Ishikawa (cell line): ENCODE measurements at regions not wholly inside any gene's neighbourhood (a gene's known extent, or its start where the extent isn't known, plus 50 kb on each side); places are given as distances from the start of the nearest gene placed in this dataset.

Experiments used
- CEBPB ChIP-seq: IDR thresholded peaks from 2 replicates; pipeline ENCODE4 v1.6.1; 2012
- CREB1 ChIP-seq: IDR thresholded peaks from 2 replicates; pipeline ENCODE4 v1.6.1; 2012; ENCODE audit warnings: low read depth
- EGR1 ChIP-seq: IDR thresholded peaks from 2 replicates; pipeline ENCODE4 v1.6.1; 2012
- EP300 ChIP-seq: IDR thresholded peaks from 2 replicates; pipeline ENCODE4 v1.6.1; 2012; ENCODE audit warnings: borderline replicate concordance
- FOXM1 ChIP-seq: IDR thresholded peaks from 2 replicates; pipeline ENCODE4 v1.6.1; 2012; ENCODE audit warnings: low read depth, borderline replicate concordance
- NFIC ChIP-seq: IDR thresholded peaks from 2 replicates; pipeline ENCODE4 v1.6.1; 2012
- RAD21 ChIP-seq: IDR thresholded peaks from 2 replicates; pipeline ENCODE4 v1.6.1; 2012; ENCODE audit warnings: low read depth
- TAF1 ChIP-seq: IDR thresholded peaks from 2 replicates; pipeline ENCODE4 v1.6.1; 2012; ENCODE audit warnings: low read depth, mild to moderate bottlenecking
- TCF12 ChIP-seq: IDR thresholded peaks from 2 replicates; pipeline ENCODE4 v1.6.1; 2012; ENCODE audit warnings: low read depth
- TEAD4 ChIP-seq: IDR thresholded peaks from 2 replicates; pipeline ENCODE4 v1.6.1; 2012
- YY1 ChIP-seq: IDR thresholded peaks from 2 replicates; pipeline ENCODE4 v1.6.1; 2012; ENCODE audit warnings: low read depth
- ZBTB7A ChIP-seq: IDR thresholded peaks from 2 replicates; pipeline ENCODE4 v1.6.1; 2012; ENCODE audit warnings: low read depth
- TF ChIP-seq, protein P1 (sequence below): IDR thresholded peaks from 2 replicates; pipeline ENCODE4 v1.6.1; 2012
- TF ChIP-seq, protein P2 (sequence below): IDR thresholded peaks from 2 replicates; pipeline ENCODE4 v1.6.1; 2012; ENCODE audit warnings: low read depth, mild to moderate bottlenecking
- TF ChIP-seq, protein P3 (sequence below): IDR thresholded peaks from 2 replicates; pipeline ENCODE4 v1.6.1; 2012

DNA sequence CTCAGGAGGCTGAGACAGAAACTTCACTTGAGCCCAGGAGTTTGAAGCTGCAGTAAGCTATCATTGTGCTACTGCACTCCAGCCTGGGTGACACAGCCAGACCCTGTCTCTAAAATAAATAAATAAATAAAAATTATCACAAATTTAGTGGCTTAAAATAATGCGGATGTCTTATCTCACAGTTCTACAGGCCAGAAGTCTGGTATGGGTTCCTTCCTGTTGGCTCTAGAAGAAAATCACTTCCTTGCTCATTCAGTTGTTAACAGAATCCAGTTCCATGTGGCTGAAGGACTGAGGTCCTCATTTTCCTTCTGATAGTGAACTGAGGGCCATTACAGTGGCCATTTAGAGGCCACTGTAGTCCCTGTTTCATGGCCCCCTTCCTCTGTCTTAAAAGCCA lies 94.6 kb upstream of the S1PR1 start:
- TF ChIP-seq, protein P1, sequence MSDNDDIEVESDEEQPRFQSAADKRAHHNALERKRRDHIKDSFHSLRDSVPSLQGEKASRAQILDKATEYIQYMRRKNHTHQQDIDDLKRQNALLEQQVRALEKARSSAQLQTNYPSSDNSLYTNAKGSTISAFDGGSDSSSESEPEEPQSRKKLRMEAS = no peak
- TF ChIP-seq, protein P2, sequence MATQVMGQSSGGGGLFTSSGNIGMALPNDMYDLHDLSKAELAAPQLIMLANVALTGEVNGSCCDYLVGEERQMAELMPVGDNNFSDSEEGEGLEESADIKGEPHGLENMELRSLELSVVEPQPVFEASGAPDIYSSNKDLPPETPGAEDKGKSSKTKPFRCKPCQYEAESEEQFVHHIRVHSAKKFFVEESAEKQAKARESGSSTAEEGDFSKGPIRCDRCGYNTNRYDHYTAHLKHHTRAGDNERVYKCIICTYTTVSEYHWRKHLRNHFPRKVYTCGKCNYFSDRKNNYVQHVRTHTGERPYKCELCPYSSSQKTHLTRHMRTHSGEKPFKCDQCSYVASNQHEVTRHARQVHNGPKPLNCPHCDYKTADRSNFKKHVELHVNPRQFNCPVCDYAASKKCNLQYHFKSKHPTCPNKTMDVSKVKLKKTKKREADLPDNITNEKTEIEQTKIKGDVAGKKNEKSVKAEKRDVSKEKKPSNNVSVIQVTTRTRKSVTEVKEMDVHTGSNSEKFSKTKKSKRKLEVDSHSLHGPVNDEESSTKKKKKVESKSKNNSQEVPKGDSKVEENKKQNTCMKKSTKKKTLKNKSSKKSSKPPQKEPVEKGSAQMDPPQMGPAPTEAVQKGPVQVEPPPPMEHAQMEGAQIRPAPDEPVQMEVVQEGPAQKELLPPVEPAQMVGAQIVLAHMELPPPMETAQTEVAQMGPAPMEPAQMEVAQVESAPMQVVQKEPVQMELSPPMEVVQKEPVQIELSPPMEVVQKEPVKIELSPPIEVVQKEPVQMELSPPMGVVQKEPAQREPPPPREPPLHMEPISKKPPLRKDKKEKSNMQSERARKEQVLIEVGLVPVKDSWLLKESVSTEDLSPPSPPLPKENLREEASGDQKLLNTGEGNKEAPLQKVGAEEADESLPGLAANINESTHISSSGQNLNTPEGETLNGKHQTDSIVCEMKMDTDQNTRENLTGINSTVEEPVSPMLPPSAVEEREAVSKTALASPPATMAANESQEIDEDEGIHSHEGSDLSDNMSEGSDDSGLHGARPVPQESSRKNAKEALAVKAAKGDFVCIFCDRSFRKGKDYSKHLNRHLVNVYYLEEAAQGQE = no peak
- no peak for TF ChIP-seq EGR1
- TF ChIP-seq NFIC = no peak
- TF ChIP-seq TAF1 = no peak
- TF ChIP-seq CREB1 = no peak
- no peak for TF ChIP-seq FOXM1
- TF ChIP-seq CEBPB = no peak
- no peak for TF ChIP-seq TCF12
- TF ChIP-seq RAD21 = no peak
- no peak for TF ChIP-seq ZBTB7A
- TF ChIP-seq YY1 = no peak
- TF ChIP-seq, protein P3, sequence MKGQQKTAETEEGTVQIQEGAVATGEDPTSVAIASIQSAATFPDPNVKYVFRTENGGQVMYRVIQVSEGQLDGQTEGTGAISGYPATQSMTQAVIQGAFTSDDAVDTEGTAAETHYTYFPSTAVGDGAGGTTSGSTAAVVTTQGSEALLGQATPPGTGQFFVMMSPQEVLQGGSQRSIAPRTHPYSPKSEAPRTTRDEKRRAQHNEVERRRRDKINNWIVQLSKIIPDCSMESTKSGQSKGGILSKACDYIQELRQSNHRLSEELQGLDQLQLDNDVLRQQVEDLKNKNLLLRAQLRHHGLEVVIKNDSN = no peak
- TF ChIP-seq TEAD4 = no peak
- TF ChIP-seq EP300 = no peak

DNA sequence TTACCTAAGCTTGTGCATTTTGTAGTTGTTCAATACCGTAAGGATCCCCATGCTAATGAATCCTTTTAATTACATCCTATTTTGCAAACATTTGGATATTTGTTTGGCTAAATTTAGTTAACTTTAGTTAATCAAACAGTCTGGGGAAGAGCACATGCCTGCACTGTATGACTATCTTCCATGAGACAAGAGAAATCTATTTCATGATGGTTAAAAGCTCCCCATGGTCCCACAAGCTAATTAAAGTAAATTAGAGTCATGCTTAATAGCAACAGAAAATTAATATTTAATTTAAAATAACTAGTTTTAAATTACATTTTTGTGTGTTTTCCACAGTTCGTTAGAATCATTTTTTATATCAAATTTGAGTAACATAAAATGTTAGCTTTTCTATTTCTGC lies 95.4 kb upstream of the S1PR1 start:
- TF ChIP-seq TEAD4 (no peak), RAD21 (no peak), NFIC (no peak), EGR1 (no peak)
- TF ChIP-seq, protein P1 = no peak
- TF ChIP-seq, protein P2 = no peak

DNA sequence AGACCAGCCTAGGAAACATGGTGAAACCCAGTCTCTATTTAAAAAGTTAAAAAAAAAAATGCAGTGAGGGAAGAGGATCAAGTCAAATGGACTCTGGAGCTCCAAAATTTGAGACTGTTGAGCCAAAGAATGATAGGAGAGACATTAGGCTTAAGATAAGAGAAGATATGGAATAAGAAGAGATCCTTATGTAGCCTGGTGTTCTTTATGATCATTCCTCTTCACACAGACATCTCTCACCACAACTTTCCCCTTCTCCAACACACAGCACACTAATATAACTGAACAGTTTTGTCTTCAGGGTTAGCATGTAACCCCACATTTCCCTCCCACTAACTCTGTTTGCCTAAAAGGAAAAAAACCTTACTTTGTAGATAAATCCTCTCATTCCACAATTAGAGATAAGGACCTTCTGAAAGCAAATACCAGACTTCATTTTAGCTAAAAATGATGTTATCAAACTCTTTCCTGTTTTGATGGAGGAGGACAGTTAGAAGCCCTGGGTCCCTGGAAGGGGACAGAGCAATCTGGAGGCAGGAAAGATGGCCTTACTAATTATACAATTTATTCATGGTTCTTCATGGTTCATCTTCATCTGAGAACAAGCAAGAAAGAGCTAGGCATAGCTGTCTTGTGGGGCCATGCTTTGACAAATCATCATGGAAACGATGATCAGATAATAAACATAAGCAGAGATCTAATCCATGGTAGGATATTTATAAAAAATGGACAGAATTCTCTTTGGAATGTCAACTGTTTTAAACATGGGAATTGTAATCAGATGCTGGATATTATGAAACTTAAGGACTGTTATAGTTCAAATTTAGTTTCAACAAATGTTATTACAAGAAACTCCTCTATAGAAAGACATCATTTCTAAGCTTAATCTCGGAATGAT lies 96.7 kb upstream of the S1PR1 start:
- TF ChIP-seq RAD21 (no peak), CEBPB (no peak), CREB1 (no peak), YY1 (no peak), NFIC (no peak), EP300 (no peak), TAF1 (no peak)
- TF ChIP-seq, protein P2 = no peak

DNA sequence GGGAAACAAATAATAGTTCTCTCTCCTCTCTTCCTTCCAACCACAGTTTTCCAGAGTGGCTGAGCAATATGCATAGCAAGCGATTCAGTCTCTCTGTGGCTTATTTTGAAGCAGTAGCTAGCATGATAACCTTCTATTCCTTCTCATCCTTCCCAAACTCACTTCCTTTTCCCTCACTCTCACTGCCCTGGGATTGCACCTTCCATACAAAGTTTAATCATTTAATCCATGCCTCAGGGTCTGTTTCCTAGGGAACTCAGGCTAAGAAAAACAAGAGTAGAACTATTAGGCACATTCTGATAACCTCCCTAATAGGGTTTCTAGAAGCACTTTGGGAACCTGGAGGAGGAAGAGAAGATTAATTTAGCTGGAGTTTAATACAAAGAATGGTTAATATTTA lies 97.7 kb upstream of the S1PR1 start:
- no peak for TF ChIP-seq TAF1
- no peak for TF ChIP-seq ZBTB7A
- TF ChIP-seq, protein P2 = no peak
- no peak for TF ChIP-seq CREB1
- no peak for TF ChIP-seq TCF12
- no peak for TF ChIP-seq RAD21
- TF ChIP-seq YY1 = no peak
- no peak for TF ChIP-seq EGR1
- no peak for TF ChIP-seq EP300
- TF ChIP-seq NFIC = no peak
